ENCODE measurements at regions not wholly inside any gene's neighbourhood (a gene's known extent, or its start where the extent isn't known, plus 50 kb on each side); places are given as distances from the start of the nearest gene placed in this dataset.

DNA sequence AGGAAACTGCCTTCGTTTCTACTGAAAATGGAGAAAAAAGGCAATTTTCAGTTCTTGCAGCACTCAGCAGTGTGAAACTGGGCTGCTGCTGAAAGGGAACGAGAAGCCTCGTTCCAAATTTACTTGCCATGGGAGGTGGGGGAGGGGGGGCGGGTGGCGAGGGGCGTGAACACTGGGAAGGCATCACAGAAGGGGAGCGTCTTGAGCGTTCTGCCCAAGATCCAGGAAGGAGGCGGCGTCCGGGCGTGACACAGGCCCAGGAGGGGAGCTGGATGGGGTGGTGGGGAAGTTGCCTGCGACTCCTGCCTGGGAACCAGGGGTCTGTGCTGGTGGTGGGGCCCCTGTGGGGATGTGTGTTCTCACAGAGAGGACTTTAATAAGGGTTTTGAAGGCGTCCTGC, 213.5 kb downstream of the CTTN start:
- DNase-seq: no peak

- no peak for DNase-seq
These were observed 214.3 kb downstream of the CTTN start for GRCh38 chr11:70612459-70613141.

DNA sequence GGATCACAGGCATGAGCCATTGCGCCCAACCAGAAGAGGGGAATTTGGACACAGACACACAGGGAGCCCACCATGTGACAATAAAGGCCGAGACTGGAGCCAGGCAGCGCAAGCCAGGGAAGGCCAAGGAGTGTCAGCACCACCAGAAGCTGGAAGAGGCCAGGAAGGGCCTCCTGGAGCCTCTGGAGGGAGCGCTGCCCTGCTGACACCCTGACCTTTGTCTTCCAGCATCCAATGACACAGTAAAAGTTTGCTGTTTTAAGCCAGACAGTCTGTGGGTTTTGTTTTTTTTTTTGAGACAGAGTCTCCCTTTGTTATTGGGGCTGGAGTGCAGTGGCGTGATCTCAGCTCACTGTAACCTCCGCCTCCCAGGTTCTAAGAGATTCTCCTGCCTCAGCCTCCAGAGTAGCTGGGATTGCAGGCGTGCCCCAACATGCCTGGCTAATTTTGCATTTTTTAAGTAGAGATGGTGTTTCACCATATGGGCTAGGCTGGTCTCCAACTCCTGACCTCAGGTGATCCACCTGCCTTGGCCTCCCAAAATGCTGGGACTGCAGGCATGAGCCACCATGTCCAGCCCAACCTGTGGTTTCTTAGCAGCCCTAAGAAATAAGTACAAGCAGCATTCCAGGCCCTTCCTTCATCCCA, 215.8 kb downstream of the CTTN start:
- DNase-seq: no peak

- no peak for DNase-seq
These were observed 216.9 kb downstream of the CTTN start for GRCh38 chr11:70615036-70615875.

- DNase-seq: no peak
These were observed 218.0 kb downstream of the CTTN start for GRCh38 chr11:70616317-70616716.

- DNase-seq: no peak
These were observed 218.8 kb downstream of the CTTN start for GRCh38 chr11:70616938-70617654.

GRCh38 chr11:70618431-70619101, 220.2 kb downstream of the CTTN start:
- no peak for DNase-seq

DNA sequence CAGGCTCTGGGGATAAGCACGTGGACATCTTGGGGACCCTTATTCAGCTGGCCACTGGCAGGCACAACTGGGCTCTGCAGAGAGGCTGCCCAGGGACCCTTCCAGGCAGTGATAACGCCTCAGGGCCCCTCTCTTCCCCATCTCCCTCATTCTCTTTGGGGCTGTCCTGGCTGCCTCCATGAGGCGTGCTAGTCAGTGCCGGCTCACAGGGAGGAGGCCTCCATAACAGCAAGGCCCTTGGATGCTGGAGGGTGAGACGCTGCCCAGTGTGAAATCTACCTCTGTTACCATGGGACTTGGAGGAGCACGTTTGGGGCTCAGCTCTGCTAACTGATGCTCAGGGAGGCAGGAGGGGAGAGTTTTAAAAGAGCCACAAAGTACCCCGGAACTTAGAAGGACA, 221.3 kb downstream of the CTTN start:
- no peak for DNase-seq

GRCh38 chr11:70620510-70621184, 222.3 kb downstream of the CTTN start:
- no peak for DNase-seq

DNA sequence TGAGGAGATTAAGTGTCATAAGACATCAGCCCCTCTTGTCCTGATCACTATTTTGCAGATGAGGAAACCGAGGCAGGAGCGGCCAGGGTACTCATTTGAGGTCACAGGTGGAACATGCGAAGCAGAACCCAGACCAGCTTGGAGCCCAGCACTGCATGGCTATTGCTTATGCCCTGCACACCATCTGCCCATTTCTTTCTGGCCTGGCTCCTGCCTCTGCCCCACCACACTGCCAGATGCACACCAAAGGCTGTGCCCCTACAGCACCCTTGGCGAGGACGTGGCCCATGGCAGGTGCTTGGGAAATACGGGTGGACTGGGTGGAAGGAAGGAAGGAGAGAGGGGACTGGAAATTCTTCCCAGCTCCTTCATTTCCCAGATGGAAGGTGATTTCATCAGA, 222.9 kb downstream of the CTTN start:
- DNase-seq: no peak

GRCh38 chr11:70622091-70622490, 223.8 kb downstream of the CTTN start:
- no peak for DNase-seq

DNA sequence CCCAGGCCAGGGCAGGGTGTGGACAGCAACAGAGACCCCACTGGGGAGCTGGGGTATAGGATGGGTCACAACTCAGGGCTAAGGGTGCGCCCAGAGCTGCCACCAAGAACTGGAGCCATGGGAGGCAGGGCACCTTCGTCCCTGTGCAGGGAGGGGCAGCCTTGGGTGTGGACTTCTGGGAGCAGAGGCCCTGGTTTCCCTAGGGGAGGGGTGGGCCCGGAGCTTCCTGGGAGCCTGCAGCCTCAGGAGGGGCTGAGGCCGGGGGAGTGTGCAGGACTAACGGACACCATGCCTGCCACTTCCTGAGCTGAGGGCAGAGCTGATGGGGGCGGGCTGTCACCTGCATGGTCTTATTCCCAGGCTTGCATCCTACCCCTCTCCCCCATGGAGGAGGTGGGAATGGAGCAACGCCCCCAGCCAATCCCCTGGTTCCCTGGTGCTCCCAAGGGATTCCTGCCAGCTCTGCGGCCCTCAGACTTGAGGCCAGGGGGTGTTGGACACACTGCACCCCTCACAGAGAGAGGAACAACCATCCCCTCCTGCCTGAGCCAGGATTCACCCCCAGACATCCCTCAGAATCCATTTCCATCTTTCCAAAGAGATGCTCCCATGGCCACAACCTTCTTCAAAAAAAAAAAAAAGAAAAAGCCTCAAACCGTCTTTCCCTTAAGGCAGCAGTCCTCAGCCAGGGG, 225.7 kb downstream of the CTTN start:
- DNase-seq: no peak

DNA sequence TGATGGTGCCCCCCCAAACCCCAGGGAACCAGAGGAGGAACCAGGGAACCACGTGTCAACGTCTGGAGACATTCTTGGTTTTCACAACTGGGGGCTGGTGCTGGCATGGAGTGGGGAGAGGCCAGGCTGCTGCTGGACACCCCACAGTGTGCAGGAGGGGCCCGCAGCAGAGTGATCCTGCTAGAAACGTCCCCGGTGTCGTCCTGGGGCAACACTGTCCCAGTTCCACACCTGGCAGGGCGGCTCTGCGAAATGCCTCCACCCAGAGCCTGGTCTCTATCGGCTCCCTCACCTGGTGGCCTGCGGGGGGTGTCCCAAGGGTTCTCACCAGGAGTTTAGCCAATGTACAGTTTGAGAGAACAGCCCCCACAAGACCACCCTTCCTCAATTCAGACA, 226.3 kb downstream of the CTTN start:
- DNase-seq: no peak

GRCh38 chr11:70625051-70625450, 226.7 kb downstream of the CTTN start:
- no peak for DNase-seq

DNA sequence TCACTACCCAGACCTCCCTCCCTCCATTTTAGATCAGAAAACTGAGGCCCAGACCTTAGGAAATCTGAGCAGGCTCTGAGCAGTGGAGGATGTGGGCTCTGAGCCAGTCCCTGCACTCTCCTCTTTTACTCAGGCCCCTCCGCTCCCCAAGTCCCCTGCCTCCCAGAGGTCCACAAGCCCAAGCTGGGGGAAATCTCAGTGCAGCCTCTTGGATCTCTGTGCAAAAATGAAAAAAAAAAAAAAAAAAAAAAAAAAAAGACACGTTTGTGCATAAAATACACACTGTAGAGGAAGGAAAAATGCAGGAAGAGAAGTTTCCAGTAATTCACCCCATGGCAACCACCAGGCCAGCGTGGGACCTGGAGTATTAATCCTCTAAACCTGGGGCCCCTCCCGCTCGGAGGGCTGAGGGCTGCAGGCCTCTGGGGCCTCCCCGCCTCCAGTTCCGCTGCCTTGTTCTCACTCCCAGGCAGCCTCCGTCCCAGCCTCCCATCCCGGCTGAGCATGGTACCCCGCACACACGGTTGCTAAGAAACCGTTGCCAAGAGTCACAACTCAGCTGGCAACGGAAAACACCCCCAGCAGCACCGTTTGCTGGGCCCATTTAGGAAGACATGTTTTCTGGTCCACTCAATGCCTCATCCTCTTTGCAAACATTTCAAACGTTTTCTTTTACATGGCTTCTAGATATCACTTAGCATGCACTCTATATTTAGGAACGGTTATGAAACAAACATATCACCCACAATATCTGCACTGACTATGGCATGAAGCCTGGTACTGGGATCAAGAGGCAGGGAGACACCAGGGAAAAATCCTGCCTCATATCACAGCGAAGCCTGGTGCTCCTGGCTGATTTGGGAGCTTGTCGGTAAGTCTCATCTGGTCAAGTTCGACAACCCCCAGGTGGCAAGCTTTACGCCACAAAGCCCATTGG, 227.5 kb downstream of the CTTN start:
- no peak for DNase-seq

DNA sequence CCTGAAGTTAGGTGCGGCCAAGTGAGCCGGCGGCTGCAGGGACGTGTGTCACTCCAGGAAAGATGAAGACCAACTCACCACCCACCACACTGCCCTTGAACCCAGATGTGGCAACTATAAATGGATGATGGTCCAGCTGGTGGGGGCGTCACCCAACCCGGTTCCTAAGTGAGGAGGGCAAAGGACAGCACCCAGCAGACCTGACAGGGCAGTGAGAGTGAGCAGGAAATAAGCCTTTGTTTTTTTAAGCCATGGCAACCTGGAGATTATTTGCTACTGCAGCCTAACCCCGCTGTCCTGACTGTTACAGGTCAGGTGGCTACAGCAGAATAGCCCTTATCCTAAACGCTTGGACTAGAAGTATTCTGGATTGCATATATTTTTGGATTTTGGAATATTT, 228.9 kb downstream of the CTTN start:
- DNase-seq: no peak

DNA sequence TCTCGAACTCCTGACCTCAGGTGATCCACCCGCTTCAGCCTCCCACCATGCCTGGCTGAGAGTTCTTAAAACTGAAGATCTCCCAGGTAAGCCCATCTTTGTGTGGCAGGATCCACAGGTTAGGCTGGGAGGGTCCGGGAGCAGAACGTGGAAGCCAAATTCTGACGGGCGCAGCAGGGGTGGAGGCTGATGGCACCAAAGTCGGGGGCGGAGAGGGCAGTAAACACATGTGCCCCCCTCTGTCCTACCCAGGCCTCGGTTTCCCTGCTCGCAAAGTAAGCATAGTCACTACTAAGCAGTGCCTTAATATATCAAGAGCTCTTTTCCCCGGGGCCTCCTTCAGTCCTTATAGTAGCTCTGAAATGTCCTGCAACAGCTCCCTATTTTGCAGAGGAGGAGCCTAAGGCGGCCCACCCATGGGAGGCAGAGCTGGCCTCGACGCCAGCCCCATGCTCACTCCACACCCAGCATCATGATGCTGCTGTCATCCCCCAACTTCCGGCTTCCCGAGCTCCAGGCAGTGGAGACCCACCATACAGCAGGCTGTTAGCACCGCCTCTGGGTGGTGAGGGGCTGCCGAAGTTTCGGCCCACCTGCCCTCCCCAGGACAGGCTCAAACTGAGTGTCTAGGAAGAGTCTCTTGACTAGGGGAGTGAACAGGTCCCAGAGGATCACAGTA, 230.0 kb downstream of the CTTN start:
- no peak for DNase-seq

DNA sequence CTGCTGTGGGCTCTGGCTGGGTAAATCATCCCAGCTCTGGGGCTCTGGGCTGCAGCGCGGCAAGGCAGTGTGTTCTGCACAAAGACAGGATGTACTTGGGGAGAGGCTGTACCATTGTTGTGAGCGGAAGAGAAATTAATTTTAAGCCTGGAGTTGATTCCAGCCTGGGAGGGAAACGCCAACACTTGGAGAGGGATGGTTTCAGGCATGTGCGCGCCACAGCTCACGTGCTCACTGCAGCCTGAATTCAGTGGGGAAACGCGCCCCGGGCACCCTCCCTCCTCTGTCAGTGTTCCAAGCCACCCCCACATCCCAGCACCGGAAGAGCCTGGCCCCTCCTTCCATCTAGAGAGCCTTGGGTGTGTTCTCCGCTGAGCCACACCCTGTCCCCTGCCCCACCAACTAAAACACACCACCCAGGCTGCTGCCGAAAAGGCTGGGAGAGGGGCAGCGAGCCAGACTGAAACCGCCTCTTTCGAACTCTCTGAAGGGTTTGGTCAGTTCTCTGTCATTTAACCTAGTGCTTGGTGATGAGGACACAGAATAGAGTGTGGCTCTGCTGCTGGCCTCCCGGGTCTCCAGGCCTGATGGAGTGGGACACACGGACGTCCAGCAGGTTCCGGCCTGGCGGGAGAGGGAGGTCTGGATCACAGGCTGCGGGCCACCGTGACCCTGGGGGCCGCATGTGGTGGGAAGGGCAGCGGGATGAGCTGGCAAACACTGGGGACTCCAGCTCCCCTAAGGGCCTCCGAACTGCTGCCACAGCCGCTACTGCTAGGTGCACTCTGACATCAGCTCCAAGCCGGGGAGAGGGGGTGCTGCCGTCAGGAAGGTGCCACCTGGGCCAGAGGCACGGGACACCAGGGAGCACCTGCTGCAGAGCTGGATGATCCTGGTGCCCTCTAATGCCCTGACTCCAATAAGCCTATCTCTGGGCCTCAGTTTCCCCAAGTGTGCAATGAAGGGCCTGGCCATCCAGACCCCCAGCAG, 230.8 kb downstream of the CTTN start:
- peak; percentile 44 for DNase-seq
